ENCODE measurements at regions not wholly inside any gene's neighbourhood (a gene's known extent, or its start where the extent isn't known, plus 50 kb on each side); places are given as distances from the start of the nearest gene placed in this dataset.

- intact Hi-C loops (cut with micrococcal nuclease) (no loop called here), in situ Hi-C loops (cut with MboI) (no loop called here)
- H3K9ac ChIP-seq (ENCODE audit: insufficient read depth in 1 of 2, low read depth in 2 of 2, low read length in 2 of 2) = no peak overlapping the region
- ChIA-PET CTCF (ENCODE audit: low intra/inter-chr PET ratio) (no interaction called here), POLR2A (interaction anchor here (0.7 to 1.1 kb wide), 2 partner anchors 21 to 63 kb away, joined by 4 read pairs; no protein-coding TSS in a partner anchor)
- no peaks in the 10 kb centered on the region for H3K4me1 ChIP-seq (replicated peaks in 1 of 2; ENCODE audit: control insufficient read depth in 2 of 2, insufficient read depth in 2 of 2, low read length in 2 of 2)
- no peak overlapping the region for H3K27ac ChIP-seq (ENCODE audit: extremely low read depth, low read depth, low read length)
- TF ChIP-seq ZNF24 (IDR thresholded peaks at IDR 0.05) (peak; percentile 66; the same call in 1 of the 2 replicates), ZNF263 (CRISPR knock-in tag; IDR thresholded peaks at IDR 0.05; ENCODE audit: borderline replicate concordance) (peak; percentile 63; the same call in 1 of the 2 replicates), MAFG (tag; conservative IDR thresholded peaks at IDR 0.05) (no peak)
- 1% methylated on average over 20 of the region's 23 CpGs for WGBS (ENCODE audit: insufficient coverage, low coverage, missing lambda C conversion rate)
- no peak overlapping the region for H3K4me2 ChIP-seq (ENCODE audit: insufficient read depth, low read length)
- H3K27me3 ChIP-seq (ENCODE audit: control insufficient read depth in 2 of 2, insufficient read depth in 2 of 2, low read length in 2 of 2) = peaks cover 8 to 66% of the 10 kb centered on the region in 2 experiments; a peak in 4 of 5 replicates
- no TSS peak for BruUV-seq (replicated peaks)
- no peaks in the 10 kb centered on the region for H3K9me3 ChIP-seq (replicated peaks; ENCODE audit: control insufficient read depth, insufficient read depth, low read depth, low read length)
- H3K79me2 ChIP-seq (ENCODE audit: control insufficient read depth, insufficient read depth, low read length) = no peaks in the 10 kb centered on the region
- H4K20me1 ChIP-seq (replicated peaks; ENCODE audit: control insufficient read depth, insufficient read depth, low read length) = peaks cover 9% of the 10 kb centered on the region
- H3K4me3 ChIP-seq = no peak overlapping the region
- H2AFZ ChIP-seq (ENCODE audit: low read depth, low read length) = no peak overlapping the region
- no peak for FAIRE-seq
- no peak for ATAC-seq
- no peaks in the 10 kb centered on the region for H3K36me3 ChIP-seq (ENCODE audit: control insufficient read depth, insufficient read depth, low read length)
- no peak for DNase-seq (ENCODE audit: extremely low read depth in 1 of 4, low spot score in 3 of 4)
- H3K9me1 ChIP-seq (ENCODE audit: control insufficient read depth, insufficient read depth, low read length) = no peaks in the 10 kb centered on the region
Observed at GRCh38 chr9:131791542-131792254, 51.8 kb upstream of the RAPGEF1 start.

Data from K562 (cell line).